ENCODE measurements at regions not wholly inside any gene's neighbourhood (a gene's known extent, or its start where the extent isn't known, plus 50 kb on each side); places are given as distances from the start of the nearest gene placed in this dataset.
A peak's percentile ranks its signal among the peaks of the same experiment; 100 is the strongest.
"Not testable (repeated sequence)": the region's sequence is repeated elsewhere in the genome, so short reads cannot be mapped to it uniquely, and the experiment has no call there.

- DNase-seq = no peak
Observed at GRCh38 chr7:16369855-16370254, 51.5 kb downstream of the CRPPA start.

GRCh38 chr7:16369309-16369708 lies 52.0 kb downstream of the CRPPA start:
- not testable (repeated sequence) for DNase-seq

- DNase-seq = no peak
Observed at GRCh38 chr7:16368885-16369284, 52.5 kb downstream of the CRPPA start.

- no peak for DNase-seq
Observed at GRCh38 chr7:16367115-16367514, 54.2 kb downstream of the CRPPA start.

- no peak for DNase-seq
Observed at GRCh38 chr7:16365952-16366351, 55.4 kb downstream of the CRPPA start.

GRCh38 chr7:16365177-16365576 lies 56.2 kb downstream of the CRPPA start:
- no peak for DNase-seq

GRCh38 chr7:16359216-16359615 lies 62.1 kb downstream of the CRPPA start:
- DNase-seq = no peak

GRCh38 chr7:16357921-16358320 lies 63.4 kb downstream of the CRPPA start:
- peak; percentile 81 for DNase-seq

GRCh38 chr7:16357474-16357873 lies 63.9 kb downstream of the CRPPA start:
- DNase-seq = no peak

GRCh38 chr7:16356301-16356958 lies 64.9 kb downstream of the CRPPA start:
- DNase-seq = no peak

- no peak for DNase-seq
Observed at GRCh38 chr7:16354573-16354972, 66.8 kb downstream of the CRPPA start.

- DNase-seq = no peak
Observed at GRCh38 chr7:16353226-16353625, 68.1 kb downstream of the CRPPA start.

GRCh38 chr7:16350634-16351033 lies 70.7 kb downstream of the CRPPA start:
- no peak for DNase-seq

GRCh38 chr7:16348251-16348650 lies 73.1 kb downstream of the CRPPA start:
- no peak for DNase-seq

- no peak for DNase-seq
Observed at GRCh38 chr7:16347827-16348192, 73.5 kb downstream of the CRPPA start.

GRCh38 chr7:16347066-16347826 lies 74.1 kb downstream of the CRPPA start:
- no peak for DNase-seq

- DNase-seq = no peak
Observed at GRCh38 chr7:16345979-16346958, 75.1 kb downstream of the CRPPA start.

- DNase-seq = no peak
Observed at GRCh38 chr7:16344927-16345326, 76.4 kb downstream of the CRPPA start.

- DNase-seq = no peak
Observed at GRCh38 chr7:16343612-16344011, 77.7 kb downstream of the CRPPA start.

- DNase-seq = no peak
Observed at GRCh38 chr7:16338065-16338464, 83.3 kb downstream of the CRPPA start.

GRCh38 chr7:16326106-16326505 lies 95.2 kb downstream of the CRPPA start:
- no peak for DNase-seq

- no peak for DNase-seq
Observed at GRCh38 chr7:16323313-16323712, 98.0 kb downstream of the CRPPA start.

GRCh38 chr7:16320099-16320660 lies 101.2 kb downstream of the CRPPA start:
- DNase-seq = no peak
